CD4-positive, alpha-beta T cell treated with Interleukin-15 for 4 hours (primary cell): ENCODE measurements at regions not wholly inside any gene's neighbourhood (a gene's known extent, or its start where the extent isn't known, plus 50 kb on each side); places are given as distances from the start of the nearest gene placed in this dataset.
"Not testable (repeated sequence)": the region's sequence is repeated elsewhere in the genome, so short reads cannot be mapped to it uniquely, and the experiment has no call there.

Source experiments
- DNase-seq: peaks from one replicate; pipeline ENCODE4 v3.0.0-alpha.2; 2020; ENCODE audit warnings: low spot score

DNA sequence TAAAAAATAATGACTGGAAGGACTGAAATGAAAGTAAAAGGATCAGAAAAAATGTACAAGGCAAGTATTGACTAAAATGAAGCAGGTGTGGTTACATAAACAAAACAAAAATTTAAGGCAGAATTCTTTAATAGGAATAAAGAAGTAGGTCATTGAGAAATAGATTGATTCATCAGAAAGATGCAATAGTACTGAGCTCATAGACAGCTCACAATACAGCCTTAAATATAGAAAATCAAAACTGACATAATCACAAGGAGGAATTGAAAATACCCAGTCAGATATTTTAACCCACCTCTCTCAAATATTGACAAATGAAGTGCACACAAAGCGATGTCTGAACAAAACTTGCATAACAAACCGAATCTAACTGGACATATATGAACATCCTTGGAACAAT, 366.8 kb upstream of the DPYD start:
- no peak for DNase-seq

DNA sequence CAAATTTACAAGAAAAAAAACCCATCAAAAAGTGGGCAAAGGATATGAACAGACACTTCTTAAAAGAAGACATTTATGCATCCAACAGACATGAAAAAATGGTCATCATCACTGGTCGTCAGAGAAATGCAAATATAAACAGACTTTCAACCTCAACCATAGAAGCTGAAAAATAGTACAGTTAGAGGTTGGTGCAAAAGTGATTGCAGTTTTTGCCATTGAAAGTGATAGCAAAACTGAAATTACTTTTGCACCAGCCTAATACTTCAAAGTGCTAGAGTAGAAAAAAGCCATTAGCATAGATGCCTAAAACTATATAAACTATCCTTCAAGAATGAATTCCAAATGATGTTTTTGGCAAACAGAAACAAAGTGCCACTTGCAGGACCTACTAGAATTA, 365.8 kb upstream of the DPYD start:
- no peak for DNase-seq

DNA sequence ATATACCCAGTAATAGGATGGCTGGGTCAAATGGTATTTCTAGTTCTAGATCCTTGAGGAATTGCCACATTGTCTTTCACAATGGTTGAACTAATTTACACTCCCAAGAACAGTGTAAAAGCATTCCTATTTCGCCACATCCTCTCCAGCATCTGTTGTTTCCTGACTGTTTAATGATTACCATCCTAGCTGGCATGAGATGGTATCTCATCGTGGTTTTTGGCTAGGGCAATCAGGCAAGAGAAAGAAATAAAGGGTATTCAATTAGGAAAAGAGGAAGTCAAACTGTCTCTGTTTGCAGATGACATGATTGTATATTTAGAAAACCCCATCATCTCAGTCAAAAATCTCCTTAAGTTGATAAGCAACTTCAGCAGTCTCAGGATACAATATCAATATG, 364.5 kb upstream of the DPYD start:
- not testable (repeated sequence) for DNase-seq

DNA sequence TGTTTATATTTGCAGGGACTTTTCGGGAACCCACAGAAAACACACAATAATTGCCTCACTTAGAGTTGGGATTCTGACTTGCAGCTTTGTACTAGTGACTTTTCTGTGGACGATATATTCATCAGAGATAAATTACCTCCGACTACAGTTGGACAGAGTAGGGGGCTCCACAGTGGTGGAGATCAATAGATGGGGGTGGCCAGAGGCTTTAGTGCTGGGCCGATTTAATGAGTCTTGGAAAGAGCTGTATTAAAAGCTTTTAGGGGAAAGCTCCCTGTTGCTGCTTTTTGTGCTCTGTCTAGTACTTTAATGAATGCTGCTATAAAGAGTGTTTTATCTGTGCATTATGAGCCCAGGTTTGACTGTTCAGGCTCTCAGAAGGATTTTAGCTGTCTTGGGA, 359.2 kb upstream of the DPYD start:
- no peak for DNase-seq

DNA sequence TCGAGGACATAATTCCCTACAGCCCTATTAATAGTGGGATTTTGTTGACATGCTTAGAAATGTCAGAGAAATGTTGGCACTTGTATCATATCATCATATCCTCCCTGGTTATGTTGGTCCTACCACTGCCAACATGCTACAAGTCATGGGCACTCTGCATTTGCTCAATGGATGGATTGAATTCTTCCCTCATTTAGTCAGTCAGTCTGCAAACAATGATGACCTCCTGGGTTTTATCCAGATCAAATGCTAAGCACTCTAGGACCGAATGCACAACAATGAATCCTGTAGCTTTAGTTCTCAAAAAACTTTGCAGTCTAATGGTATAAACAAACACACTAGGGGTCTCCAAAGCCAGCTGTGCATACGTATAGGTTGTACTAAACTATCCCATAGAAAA, 357.2 kb upstream of the DPYD start:
- DNase-seq, result no peak

DNA sequence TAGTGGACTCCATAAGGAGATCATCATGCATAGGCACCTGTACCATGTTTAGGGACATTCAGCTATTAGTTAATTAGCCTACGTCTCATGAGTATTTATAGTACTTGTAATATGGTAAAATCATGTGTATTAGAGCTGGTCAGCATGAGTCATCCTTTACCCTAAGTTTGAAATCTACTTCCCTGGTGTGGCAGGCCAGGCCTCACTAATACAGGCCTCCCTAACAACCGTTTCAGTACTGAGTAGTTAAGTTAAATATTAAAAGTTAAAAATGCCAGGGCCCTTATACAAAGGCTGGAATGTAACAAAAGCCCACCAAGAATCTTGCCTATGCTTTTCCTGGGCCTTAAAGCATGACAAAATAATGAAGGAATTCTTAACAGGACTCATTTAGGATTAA, 356.3 kb upstream of the DPYD start:
- DNase-seq, result no peak

DNA sequence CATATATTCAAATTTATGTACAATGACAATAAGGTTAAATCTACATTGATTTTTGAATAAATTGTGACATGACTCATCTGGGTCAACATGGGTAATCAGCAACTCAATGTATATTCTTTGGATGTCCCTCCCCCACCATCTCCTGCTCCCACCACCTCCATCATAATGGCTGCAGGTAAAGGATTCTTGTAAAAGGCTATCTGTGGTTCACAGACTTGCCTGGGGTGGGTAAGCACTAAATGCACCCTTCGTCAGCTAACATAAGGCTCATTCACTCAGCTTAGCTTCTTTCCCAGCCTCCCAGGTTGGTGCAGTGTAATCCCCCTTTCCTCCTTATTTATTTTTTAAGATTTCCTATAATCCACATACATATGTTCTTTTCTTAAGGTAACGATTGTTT, 355.7 kb upstream of the DPYD start:
- no peak for DNase-seq

DNA sequence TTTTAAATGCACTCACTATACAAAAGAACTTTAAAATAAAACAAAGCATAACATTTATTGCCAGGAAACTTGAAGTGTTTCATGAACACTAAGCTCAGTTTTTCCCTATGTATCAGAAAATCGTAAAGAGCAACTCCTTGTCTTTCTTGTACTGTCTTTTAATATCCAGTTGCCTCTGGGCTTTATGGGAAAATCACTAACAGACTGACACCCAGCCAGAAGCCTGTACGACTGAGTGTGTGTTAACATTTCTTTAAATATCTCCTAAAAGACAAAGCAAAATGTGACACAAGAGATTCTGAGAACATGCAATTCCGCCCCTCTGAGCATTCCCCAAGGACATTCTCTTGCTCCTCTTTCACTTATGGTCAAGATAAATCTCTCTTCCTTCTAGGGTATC, 347.5 kb upstream of the DPYD start:
- no peak for DNase-seq

DNA sequence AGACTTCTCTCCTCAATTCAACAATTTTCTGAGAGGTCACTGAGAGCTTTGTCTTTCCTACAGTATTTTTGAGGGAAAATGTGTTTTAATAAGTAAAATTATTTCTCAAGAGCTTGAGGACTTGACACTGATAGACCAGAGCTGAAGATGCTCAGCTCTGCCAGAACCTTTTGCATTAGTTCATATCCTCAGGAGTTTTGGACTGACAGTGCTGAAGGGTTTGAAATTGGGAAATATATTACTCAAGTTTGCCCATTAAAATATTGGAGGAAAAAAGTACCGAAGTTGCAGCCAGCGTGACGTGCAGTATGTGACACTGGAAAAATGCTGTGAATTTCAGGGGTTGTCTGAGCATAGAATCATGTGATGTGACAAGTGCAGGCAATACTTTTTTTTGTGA, 346.6 kb upstream of the DPYD start:
- DNase-seq, result no peak

DNA sequence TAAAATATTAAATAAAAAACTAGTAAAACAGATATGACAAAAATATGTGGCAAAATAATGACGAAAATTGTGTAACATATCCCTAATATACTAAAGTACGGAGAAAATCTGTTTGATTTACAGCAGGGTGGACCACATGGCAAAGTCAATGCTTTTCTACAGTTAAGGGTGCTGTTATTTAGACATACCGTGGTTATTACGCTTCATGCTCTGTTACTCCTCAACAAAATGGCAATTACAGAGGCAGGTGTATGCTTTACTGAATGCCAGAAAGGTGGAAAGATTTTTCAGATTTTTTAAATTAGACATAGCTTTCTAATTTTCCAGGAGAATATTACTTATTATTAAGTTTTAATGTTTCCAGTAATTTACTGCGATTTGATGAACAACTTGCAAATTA, 343.9 kb upstream of the DPYD start:
- no peak for DNase-seq

DNA sequence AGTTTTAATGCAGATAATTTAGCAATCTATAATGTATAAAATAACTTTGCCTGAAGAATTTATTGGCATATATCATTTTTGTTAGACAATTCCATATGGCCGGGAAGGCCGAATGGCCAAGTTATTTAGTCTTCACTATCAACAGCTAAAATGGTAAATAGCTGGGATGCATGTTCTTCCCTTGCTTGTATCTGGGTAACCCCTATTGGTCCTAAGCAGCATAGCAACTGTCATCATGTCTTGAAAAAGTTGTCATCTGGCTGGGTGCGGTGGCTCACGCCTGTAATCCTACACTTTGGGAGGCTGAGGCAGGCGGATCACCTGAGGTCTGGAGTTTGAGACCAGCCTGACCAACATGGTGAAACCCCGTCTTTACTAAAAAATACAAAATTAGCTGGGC, 340.0 kb upstream of the DPYD start:
- DNase-seq, result no peak

DNA sequence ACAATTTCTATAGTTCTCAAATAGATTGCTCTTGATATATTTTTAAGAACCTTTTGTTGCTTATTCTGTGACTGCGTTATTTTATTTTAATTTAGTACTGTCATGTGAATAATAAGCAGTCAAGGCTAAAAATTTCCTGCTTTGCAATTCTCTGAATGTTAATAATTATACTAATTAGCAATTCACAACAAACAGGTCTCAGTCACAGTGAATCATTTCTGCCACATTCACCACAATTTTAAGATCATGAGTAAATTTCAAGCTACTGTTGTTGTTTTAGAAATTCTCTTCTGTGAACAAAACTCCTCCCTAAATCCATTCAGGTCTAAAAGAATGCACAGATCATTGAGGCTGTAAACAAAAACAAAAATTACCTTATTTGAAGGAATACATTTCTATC, 339.6 kb upstream of the DPYD start:
- DNase-seq, result no peak

DNA sequence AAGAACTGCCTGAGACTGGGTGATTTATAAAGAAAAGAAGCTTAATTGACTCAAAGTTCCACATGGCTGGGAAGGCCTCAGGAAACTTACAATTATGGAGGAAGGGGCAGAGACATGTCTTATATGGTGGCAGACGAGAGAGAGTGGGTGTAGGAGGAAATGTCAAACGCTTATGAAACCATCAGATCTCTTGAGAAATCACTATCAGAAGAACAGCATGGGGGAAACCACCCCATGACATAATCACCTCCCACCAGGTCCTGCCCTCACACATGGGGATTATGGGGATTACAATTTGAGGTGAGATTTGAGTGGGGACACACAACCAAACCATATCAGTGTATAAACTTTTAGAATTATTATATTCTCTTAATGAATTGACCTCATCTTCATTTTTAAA, 335.9 kb upstream of the DPYD start:
- no peak for DNase-seq

DNA sequence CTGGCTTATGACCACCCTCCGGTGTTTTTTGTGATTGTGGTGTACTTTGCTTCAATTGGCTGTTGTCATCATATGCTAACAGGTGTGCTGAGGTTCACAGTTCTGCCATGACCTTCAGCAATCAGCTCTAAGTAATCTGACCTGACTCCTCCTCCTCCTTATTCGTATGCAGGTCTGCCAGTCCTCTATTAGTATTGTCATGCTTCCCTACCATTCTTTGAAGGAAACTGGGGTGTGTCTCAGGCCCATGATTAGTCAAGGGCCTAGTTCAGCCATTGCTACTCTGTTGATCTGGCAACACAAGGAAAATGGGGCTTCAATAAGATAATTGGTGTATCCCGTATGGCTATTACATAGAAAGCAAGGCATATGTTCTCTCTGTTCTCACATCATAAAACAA, 332.3 kb upstream of the DPYD start:
- no peak for DNase-seq

DNA sequence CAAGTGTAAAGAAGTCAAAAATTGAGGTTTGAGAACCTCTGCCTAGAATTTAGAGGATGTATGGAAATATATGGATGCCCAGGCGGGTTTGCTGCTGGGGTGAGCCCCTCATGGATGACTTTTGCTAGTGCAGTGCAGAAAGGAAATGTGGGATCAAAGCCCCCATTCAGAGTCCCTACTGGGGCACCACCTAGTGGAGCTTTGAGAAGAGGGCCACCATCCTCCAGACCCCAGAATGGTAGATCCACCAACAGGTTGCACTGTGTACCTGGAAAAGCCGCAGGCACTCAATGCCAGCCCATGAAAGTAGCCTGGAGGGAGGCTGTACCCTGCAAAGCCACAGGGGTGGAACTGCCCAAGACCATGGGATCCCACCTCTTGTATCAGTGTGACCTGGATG, 330.7 kb upstream of the DPYD start:
- no peak for DNase-seq

DNA sequence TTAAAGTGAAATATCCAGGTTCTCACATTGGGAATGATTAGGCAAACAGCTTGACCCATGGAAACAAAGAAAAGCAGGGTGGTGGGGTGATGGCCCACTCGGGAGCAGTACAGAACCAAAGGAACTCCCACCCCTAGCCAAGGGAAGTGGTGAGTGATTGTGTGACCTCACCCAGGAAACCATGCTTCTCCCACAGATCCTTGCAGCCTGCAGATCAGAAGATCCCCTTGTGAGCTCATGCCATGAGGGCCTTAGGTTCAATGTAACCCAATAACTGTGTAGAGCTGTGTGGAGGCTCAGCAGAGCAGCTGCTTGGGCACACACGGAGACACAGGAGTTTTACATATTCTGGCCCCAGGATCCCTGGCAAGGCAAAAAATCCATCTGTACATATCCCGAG, 311.8 kb upstream of the DPYD start:
- DNase-seq, result no peak

DNA sequence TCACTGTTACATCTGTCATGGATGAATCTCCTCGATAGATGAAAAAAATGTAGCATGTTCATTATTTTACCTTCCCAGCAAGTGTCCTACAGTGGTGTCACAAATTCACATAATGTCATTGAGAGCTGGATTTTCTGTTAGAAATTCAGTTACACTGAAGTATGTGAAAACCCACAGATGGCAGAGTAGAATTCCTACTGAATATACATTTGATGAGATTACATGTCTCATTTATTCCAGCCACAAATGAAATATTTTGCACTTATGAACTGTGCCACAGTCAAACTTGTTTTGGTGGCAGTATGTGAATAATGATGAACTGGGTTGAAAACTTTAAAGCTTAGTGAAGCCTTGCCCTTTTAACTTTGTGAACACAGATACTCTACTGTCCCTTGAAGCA, 301.9 kb upstream of the DPYD start:
- no peak for DNase-seq

DNA sequence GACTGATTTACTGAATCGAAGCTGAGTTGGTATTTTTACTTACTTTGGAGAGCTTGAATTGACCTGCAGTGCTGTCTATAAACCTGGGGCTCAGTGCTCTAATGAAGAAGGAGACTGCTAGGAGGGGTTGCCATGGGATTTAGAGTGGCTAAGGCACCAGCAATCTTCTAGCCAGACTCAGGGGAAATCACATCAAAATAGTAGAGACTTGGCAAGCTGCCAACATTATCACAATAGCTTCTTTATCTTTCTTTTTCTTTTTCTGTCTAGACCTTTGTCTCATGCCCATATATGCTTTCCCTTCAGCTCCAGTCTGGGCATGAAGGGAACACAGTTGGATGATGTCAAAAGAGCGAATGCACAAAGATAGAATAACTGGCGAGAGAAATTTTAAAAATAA, 301.1 kb upstream of the DPYD start:
- DNase-seq, result no peak

DNA sequence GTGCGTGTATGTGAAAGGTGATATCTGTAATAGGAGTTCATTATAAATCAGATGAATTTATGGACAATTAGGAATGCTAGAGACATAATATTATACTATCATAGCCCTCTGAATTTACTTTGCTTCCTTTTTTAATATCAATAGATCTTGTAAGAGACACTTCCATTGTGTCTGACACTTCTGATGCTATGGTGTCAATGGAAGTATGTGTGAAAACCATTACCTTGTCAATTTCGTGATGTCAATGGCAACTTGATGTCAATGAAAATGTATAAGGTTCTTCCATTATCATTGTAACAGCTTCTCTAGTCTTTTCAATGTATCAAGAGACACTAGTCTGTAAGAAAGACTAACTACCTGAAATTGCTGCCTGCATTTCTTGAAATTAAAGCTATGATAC, 296.8 kb upstream of the DPYD start:
- DNase-seq, result no peak

DNA sequence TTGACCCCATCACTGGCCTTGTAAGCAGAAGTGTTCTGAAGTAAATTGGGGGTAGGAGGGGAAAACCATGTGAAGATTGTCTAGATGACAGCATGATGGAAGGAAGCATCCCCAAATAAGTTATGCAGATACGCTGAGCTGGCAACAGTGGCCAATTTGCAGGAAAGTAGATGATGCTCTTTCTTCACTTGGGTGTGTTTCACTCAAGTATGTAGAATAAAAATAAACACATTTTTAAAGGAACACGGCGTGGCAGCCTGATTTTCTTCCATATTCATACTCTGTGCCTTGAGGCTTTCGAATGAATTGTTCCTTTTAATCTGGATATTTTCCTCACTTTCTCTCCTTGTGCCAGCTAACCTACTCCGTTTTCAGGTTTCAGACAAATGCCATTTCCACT, 295.5 kb upstream of the DPYD start:
- DNase-seq, result no peak

DNA sequence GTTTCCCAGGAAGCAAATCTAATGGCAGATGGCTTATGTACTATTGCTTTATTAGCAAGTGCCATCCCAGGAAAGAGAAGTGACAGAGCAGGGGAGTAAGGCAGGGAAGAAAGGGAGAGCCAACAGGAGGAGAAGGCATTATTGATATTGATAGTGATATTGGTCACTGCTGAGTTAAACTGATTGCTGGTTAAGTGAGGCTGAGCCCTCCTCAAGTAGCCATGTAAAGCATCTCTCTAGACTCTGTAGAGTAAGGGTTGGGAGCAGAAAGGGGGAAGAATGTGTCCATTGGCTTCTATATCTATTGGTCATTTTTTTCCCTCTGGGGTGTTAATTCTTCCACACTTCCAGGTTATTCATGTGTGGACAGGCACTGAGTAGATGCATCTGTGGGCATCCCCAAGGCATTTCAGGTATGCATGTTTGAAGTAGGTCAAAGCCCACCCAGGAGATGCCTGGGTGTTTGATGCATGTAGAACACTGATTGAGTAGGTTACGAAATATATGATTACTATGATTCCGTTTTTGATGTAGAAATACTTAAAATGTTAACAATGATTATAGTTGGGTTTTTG, 290.5 kb upstream of the DPYD start:
- no peak for DNase-seq

DNA sequence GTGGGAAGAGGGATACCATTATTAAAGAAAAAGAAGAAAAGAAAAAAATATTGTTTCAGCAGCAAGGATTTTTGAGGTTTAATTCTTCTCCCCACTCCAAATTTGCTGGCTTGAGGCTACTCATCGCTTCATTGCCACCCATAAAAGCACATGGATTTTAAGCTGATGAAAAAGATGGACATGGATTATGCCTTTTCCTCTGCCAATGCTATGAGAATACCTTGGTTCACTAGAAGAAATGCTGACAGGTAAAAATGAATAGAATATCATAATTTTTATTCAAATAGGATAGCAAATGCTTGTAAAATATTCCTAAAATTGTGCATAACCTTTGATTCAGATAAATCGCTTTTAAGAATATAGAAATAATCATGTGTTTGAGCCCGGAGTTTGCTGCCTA, 289.7 kb upstream of the DPYD start:
- DNase-seq, result no peak

DNA sequence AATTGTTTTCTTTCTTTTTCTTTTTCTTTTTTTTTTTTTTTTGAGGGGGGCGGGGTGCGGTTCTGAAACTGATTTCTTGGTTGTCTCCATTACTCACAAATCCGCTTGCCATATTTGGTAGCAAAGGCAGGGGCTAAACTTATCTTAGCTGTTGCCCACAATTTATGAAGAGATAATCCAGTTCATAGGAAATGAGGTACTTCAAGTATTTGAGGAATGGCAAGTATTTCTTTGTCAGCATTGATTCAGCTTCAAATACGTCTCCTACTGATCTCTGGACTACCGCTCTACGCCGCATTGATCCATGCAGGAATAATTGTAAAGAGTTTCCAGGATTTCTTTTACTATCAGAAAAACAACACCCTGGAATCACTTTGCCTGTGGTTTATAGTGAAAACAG, 289.2 kb upstream of the DPYD start:
- DNase-seq, result no peak

DNA sequence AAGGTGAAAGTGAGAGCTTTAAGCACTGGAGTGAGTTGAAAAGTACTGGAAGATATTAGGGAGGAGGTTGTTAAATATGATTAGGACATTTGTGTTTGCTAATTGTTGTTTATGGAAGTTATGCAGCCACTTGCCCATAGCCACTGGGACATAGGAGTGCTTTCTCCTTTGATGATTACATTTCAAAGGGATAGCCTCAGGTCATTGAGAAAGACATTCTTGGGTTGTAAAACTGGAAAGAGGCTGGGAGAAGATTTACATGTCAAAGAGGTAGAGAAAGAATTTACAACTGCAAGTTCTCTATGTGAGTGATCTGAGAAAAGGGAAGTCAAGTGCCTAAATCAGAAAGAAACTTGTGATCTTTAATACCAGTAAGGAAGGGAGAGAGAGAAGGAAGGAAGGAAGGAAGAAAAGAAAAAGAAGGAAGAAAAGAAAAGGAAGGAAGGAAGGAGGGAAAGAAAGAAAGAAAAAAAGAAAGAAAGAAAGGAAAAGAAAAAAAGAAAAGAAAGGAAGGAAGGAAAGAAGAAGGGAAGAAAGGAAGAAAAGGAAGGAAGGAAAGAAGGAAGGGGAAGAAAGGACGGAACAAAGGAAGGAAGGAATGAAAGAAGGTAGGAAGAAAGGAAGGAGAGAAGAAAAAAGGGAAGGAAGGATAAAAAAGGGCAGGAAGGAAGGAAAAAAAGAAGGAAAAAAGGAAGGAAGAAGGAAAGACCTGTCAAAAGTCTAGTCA, 284.6 kb upstream of the DPYD start:
- DNase-seq, result no peak

DNA sequence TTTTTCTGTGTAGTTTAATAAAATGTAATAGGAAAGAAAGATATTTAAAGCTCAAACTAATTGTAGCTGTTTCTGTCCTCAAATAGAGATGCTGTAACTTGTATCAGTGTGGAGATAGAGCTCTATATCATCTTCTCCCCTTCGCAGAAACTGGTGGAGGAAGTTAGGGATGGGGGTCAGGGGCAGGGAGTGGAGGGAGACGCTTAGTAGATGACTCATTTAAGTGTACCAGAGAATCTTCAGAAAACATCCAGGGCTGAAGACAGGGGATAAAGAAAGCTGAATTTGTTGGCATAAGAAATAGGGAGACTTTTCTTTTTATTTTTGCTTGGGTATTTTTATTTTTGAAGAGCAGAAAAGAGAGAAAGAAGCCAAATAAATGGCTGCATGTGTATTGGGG, 282.6 kb upstream of the DPYD start:
- DNase-seq, result no peak
